Small intestine (tissue), 7 donors: ENCODE measurements at regions not wholly inside any gene's neighbourhood (a gene's known extent, or its start where the extent isn't known, plus 50 kb on each side); places are given as distances from the start of the nearest gene placed in this dataset.
"Not testable (repeated sequence)": the region's sequence is repeated elsewhere in the genome, so short reads cannot be mapped to it uniquely, and the experiment has no call there.

Experiments
- DNase-seq, 2 donors: peaks; one replicate each; pipeline versions ENCODE4 v3.0.0 to v3.0.0-alpha.2; 2013
- FAIRE-seq: peaks from 2 replicates; lab custom pipeline; 2012; peaks lifted over from hg19 to GRCh38; lab: Jason Lieb, UNC
- H3K27ac ChIP-seq, 3 donors: one replicate each; pipeline ENCODE4 v1.5.1; 2013; ENCODE audit warnings: low read length in 2 of 3, mild to moderate bottlenecking in 2 of 3, control low read depth in 1 of 3, inconsistent platforms in 1 of 3, low read depth in 1 of 3, moderate library complexity in 1 of 3
- H3K27me3 ChIP-seq, 3 donors: one replicate each; pipeline ENCODE4 v1.6.1; 2013; ENCODE audit warnings: low read length in 3 of 3, inconsistent platforms in 1 of 3; ENCODE audit not compliant: control insufficient read depth in 3 of 3, insufficient read depth in 3 of 3
- H3K36me3 ChIP-seq, 3 donors: one replicate each; pipeline ENCODE4 v1.6.1; 2013; ENCODE audit warnings: low read length in 3 of 3, inconsistent platforms in 1 of 3, low read depth in 1 of 3, mild to moderate bottlenecking in 1 of 3, moderate library complexity in 1 of 3; ENCODE audit not compliant: control insufficient read depth in 3 of 3, insufficient read depth in 2 of 3
- H3K4me1 ChIP-seq, 3 donors: one replicate each; pipeline ENCODE4 v1.6.1; 2013; ENCODE audit warnings: low read length in 2 of 3, inconsistent platforms in 1 of 3, low read depth in 1 of 3, mild to moderate bottlenecking in 1 of 3, moderate library complexity in 1 of 3; ENCODE audit not compliant: control insufficient read depth in 3 of 3, insufficient read depth in 2 of 3
- H3K4me3 ChIP-seq, 3 donors: one replicate each; pipeline ENCODE4 v1.5.1; 2013; ENCODE audit warnings: low read length in 3 of 3, control low read depth in 1 of 3, inconsistent platforms in 1 of 3, low read depth in 1 of 3, mild to moderate bottlenecking in 1 of 3, moderate library complexity in 1 of 3
- H3K9me3 ChIP-seq, 2 donors: one replicate each; pipeline ENCODE4 v1.6.1; 2013; ENCODE audit warnings: low read depth in 1 of 2, low read length in 1 of 2; ENCODE audit not compliant: control insufficient read depth in 2 of 2, insufficient read depth in 1 of 2
- WGBS, 3 donors: extraction: QIAGEN DNeasy Blood & Tissue Kit; methylation state at CpG; one replicate each; pipeline ENCODE4 v1.1.7; 2013; 5-methylcytosine and 5-hydroxymethylcytosine counted together
- donor health status: healthy with polysubstance abuse.
- donor health status: control.
- donor health status: control.
- donor health status: Bipolar disorder and iron deficiency.
- donor health status: healthy.

DNA sequence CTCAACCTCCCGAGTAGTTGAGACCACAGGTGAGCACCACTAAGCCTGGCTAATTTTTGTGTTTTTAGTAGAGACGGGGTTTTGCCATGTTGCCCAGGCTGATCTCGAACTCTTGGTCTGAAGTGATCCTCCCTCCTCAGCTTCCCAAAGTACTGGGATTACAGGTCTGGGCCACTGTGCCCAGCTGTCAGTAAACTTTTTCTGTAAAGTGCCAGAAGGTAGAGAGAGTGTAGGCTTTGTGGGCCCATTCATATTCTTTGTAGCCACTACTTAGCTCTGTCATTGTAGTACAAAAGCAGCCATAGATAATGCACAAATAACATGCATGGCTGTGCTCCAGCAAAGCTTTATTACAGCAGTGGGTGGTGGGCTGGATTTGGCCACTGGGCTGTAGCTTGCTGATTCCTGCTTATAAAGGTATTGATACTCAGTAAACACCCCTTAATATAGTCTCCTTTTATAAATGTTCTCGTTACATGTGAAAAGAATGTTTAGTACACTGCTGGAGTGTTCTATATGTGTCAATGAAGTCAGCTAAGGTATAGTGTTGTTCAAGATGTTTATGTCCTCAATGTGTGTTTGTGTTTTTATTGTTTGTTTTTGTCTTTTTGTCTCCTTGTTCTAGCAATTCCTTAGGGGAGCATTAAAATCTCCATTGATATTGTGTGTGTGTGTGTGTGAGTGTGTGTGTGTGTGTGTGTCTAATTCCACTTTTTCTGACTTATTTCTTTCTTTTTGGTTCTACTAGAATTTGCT is 644.7 kb upstream of the DPP6 start:
- no peaks in the 10 kb centered on the region for H3K36me3 ChIP-seq
- H3K27ac ChIP-seq: no peak overlapping the region
- FAIRE-seq (no peak), DNase-seq (no peak)
- peaks cover 0 to 19% of the 10 kb centered on the region in 2 donors for H3K9me3 ChIP-seq
- no peak overlapping the region for H3K4me3 ChIP-seq
- no peaks in the 10 kb centered on the region for H3K27me3 ChIP-seq
- H3K4me1 ChIP-seq: no peaks in the 10 kb centered on the region
- WGBS, 3 donors: 79 to 87% (median 86%) methylated on average over 4 of the region's 4 CpGs

DNA sequence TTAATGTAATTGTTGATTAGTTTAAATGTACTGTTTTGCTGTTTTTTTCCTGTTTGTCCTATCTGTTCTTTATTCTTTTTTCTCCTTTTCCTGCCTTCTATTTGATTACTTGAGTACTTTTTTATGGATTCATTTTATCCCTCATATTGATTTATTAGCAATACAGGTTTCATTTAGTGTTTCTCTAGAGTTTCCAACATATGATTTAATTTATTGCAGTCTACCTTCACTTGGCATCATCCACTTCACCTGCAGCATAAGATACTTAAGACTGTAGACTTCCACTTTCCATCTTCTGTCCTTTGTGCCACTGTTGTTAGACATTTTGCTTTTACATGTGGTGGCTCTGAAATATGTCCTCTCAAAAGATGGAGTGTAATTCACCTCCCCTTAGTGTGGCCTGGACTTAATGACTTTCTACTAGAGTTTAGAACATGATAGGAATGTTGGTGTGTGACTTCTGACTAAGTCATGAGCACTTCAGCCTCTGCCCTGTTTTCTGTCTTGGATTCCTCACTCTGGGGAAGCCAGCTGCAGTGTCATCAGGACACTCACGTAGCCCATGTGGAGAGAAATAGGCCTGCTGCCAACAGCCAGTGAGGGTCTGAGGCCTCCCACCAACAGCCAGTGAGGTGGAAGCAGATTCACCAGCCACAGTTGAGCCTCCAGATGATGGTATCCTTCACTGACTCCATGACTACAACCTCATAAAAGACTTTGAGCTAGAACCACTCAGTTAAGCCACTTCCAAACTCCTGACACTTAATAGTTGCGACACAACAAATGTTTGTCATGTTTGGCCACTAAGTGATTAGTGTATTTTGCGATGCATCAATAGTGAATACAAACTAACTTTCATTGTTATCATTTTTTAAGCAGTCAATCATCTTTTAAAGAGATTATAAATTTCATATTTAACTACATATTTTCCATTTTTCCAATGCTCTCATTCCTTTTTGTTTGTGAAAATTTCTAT is 643.5 kb upstream of the DPP6 start:
- Histone ChIP-seq H3K4me1 (no peaks in the 10 kb centered on the region), H3K27me3 (no peaks in the 10 kb centered on the region), H3K36me3 (no peaks in the 10 kb centered on the region), H3K9me3 (peaks cover 2 to 22% of the 10 kb centered on the region in 2 donors), H3K27ac (no peak overlapping the region), H3K4me3 (no peak overlapping the region)
- 76 to 78% (median 77%) methylated on average over 3 of the region's 3 CpGs for WGBS, 3 donors
- DNase-seq (no peak), FAIRE-seq (no peak)

DNA sequence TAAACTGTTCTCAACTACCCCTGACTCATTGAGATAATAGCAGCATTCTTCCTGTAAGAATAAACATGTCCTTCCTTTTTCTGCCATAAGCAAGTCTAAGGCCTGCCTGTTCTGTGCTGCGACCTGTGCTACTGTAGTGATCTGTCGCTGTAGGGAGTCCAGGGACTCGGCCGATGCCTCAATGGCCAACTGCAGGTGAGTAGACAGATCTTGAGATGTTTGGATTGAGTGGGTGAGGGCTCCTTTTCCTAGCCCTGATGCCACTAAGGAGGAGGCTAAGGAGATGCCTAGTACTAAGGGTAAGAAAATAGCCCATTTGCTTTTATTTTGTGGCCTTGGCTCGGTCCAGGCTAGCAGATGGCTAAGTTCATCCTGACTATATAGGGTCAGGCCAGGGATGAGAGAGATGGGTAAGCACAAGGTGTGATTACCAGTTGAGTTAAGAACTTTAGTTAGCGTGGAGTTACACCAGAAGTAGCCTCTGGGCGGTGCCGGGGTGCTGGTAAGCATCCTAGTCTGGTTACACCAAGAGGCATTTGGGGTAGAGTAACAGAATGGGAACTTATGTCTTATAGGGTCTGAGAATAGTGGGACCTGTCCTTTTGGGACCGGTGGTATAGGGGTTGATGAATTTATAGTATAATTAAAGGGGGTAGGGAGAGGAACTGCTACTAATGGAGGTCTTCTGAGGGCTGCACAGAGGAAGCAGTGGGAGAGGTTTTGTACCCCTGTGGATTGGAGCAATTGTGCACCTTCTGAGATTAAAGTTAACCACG is 642.4 kb upstream of the DPP6 start:
- H3K9me3 ChIP-seq: peaks cover 2 to 23% of the 10 kb centered on the region in 2 donors
- not testable (repeated sequence) for H3K36me3 ChIP-seq, H3K27me3 ChIP-seq, DNase-seq, H3K27ac ChIP-seq, H3K4me1 ChIP-seq, H3K4me3 ChIP-seq, FAIRE-seq
- 85 to 90% (median 88%) methylated on average over 10 of the region's 10 CpGs for WGBS, 3 donors

DNA sequence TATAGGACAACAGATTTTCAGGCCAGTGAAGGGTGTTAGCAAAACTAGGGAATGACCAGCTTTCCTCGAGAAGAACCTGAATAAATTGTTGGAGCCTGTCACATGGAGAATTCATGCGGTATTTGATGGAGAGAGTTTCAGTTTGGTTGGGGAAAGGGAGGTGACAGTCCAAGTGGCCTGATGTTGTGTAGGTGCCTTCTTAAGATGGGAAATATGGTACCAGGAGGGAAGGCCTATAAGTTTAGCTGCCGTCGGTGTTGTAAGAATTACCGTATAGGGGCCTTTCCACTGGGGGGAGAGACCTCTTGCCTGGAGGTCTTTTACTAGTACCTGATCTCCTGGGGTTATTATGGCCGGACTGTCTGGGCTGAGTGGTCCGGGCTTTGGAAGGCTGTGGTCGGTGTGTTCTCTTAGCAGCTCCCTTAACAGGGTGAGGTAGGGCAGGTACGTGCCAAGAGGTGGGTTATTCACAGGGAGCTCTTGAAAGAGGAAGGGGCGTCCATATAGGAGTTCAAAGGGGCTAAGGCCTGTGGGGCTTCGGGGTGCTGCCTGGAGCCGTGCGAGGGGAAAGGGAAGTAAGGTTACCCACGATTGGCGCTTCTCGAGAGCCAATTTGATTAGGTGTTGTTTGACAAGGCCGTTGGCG is 641.1 kb upstream of the DPP6 start:
- 89 to 91% (median 90%) methylated on average over 18 of the region's 18 CpGs for WGBS, 3 donors
- FAIRE-seq, H3K27me3 ChIP-seq, H3K4me3 ChIP-seq, H3K27ac ChIP-seq, DNase-seq, H3K36me3 ChIP-seq, H3K4me1 ChIP-seq: not testable (repeated sequence)
- H3K9me3 ChIP-seq: peaks cover 2 to 28% of the 10 kb centered on the region in 2 donors

DNA sequence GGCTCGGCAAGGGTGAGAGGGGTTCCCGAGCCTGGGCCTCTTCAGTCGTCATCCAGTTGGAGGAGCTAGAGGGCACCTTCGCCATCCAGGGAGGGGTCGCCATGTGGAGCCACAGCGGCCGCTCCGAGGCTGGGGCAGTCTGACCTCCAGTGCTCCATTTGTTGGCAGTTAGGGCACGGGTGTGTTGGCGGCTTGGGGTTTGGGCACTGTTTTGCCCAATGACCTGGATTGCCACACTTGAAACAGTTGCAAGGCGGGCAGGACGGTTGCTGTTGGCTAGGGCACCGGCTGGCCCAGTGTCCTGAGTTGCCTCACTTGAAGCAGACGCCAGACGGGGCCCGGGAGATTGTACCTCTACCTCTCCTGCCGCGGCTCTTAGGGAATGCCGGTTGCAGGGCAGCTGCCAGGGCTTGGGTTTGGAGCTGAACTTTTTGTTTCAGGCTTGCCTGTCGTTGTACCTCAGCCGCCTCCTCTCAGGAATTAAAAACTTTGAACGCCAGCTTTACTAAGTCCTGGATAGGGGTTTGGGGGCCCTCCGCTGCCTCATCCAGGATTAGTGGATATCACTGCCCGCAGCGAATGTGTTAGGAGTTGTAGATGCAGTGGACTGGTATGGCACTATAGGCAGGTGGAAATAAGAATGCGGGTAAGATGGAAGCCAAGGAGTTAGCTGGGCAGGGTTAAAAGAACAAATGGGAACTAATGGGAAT is 639.9 kb upstream of the DPP6 start:
- WGBS, 3 donors: 91 to 95% (median 93%) methylated on average over 26 of the region's 26 CpGs
- not testable (repeated sequence) for FAIRE-seq, DNase-seq

DNA sequence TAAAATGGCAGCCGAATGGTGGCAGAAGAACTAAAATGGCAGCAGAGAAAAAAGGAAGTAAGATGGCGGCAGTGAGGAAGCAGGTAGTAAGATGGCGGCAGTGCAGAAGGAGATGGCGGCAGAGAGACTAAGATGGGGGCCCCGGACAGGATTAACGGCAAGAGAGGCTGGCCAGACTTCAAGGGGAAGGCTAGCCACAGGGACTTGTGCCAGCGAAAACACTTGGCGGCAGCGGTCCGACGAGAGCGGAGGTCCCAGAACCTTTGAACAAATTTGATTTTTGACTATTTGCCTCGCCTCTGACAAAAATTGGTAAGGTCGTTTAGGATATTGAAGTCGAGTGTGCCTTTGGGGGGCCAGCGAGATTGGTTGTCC is 639.4 kb upstream of the DPP6 start:
- not testable (repeated sequence) for H3K36me3 ChIP-seq, H3K4me3 ChIP-seq, H3K27me3 ChIP-seq, H3K4me1 ChIP-seq, DNase-seq, FAIRE-seq, H3K27ac ChIP-seq
- H3K9me3 ChIP-seq: peaks cover 3 to 31% of the 10 kb centered on the region in 2 donors
- WGBS, 3 donors: 86 to 92% (median 89%) methylated on average over 16 of the region's 16 CpGs

More for the DNA sequence above, 639.9 kb upstream of the DPP6 start:
- not testable (repeated sequence) for H3K4me3 ChIP-seq, H3K36me3 ChIP-seq, H3K27me3 ChIP-seq, H3K4me1 ChIP-seq, H3K27ac ChIP-seq
- peaks cover 3 to 31% of the 10 kb centered on the region in 2 donors for H3K9me3 ChIP-seq

DNA sequence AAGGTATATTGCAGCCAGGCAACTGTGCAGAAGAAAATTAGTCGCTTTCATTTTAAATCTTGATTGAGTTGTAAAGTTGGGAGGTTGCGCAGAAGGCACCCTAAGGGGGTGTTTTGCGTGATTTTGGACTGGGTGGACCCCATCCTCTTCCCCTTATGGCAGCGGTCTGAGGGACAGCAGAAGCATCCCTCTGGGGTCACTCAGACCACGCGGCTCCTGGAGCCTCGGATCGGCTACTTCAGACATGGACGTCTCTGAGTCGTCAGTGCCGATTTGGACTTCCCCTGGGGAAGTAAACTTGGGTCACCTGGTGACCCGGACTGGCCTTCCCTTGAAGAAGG is 639.0 kb upstream of the DPP6 start:
- H3K9me3 ChIP-seq: peaks cover 3 to 31% of the 10 kb centered on the region in 2 donors
- H3K4me3 ChIP-seq: no peak overlapping the region
- WGBS, 3 donors: 85 to 92% (median 89%) methylated on average over 12 of the region's 12 CpGs
- DNase-seq: no peak
- H3K27ac ChIP-seq: no peak overlapping the region
- FAIRE-seq: no peak
- H3K27me3 ChIP-seq: no peaks in the 10 kb centered on the region
- no peaks in the 10 kb centered on the region for H3K4me1 ChIP-seq
- no peaks in the 10 kb centered on the region for H3K36me3 ChIP-seq
